ENCODE measurements at regions not wholly inside any gene's neighbourhood (a gene's known extent, or its start where the extent isn't known, plus 50 kb on each side); places are given as distances from the start of the nearest gene placed in this dataset.

DNA sequence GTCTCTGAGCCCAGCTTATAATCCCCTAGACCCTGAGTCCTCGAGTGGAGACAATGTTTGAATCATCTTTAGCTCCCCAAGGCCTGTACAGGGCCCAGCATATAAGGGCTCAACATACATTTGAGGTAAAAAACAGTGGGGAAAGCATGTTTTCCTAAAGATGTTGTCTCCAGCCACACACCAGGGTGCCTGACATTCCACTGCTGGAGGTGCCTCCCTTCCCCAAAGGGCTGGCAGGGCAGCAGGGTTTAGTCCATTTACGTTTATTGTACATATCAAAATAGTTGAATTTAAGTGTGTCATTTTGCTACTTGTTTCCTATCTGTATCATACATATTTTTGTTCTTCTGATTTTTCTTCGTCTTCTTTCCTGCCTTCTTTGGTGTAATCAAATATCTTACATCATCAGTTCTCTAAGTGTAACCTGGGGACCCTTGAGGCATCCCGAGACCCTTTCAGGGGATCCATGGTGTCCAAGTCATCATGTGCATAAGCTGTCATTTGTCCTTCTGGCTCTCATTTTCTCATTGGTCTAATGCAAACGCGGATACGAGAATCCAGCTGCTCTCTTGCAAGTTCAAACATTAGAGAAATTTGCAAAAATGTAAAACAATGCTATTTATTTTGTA lies 101.6 kb downstream of the PDGFA start:
- dilution Hi-C loops (cut with MboI; ENCODE audit: extremely low pct_ligation_motif_present, low sequenced_read_pairs), result no loop called here
- BruUV-seq (replicated peaks), result no TSS peak
- POLR2A ChIA-PET, result no interaction called here

GRCh38 chr7:418636-419280 lies 100.9 kb downstream of the PDGFA start:
- Histone ChIP-seq H3K27ac (ENCODE audit: insufficient read depth, low read depth, low read length) (no peak overlapping the region), H3K9ac (replicated peaks; ENCODE audit: extremely low read depth, insufficient read depth, low read length) (no peak overlapping the region), H2AFZ (ENCODE audit: low read depth, low read length) (no peak overlapping the region), H3K36me3 (ENCODE audit: control insufficient read depth in 2 of 2, extremely low read depth in 1 of 2, insufficient read depth in 2 of 2, low read length in 2 of 2) (no peaks in the 10 kb centered on the region), H3K9me3 (replicated peaks; ENCODE audit: control insufficient read depth, insufficient read depth, low read length) (no peaks in the 10 kb centered on the region), H3K4me3 (replicated peaks in 1 of 3; ENCODE audit: insufficient read depth in 1 of 3, low read depth in 1 of 3, low read length in 3 of 3) (no peak overlapping the region), H3K4me2 (ENCODE audit: insufficient read depth, low read length) (no peak overlapping the region), H3K9me1 (replicated peaks; ENCODE audit: control insufficient read depth, extremely low read depth, insufficient read depth, low read length) (no peaks in the 10 kb centered on the region), H3K4me1 (ENCODE audit: control insufficient read depth, extremely low read depth, insufficient read depth, low read length) (no peaks in the 10 kb centered on the region), H3K27me3 (ENCODE audit: control insufficient read depth in 2 of 2, insufficient read depth in 2 of 2, low read length in 2 of 2) (no peaks in the 10 kb centered on the region), H4K20me1 (replicated peaks; ENCODE audit: control insufficient read depth, extremely low read depth, insufficient read depth, low read length) (no peaks in the 10 kb centered on the region), H3K79me2 (ENCODE audit: control insufficient read depth, insufficient read depth, low read length) (no peaks in the 10 kb centered on the region)
- FAIRE-seq, result no peak
- POLR2A ChIA-PET, result no interaction called here
- DNase-seq (ENCODE audit: low read depth, low spot score), result no peak
- BruUV-seq (replicated peaks), result no TSS peak
- dilution Hi-C loops (cut with MboI; ENCODE audit: extremely low pct_ligation_motif_present, low sequenced_read_pairs) (no loop called here), intact Hi-C loops (cut with micrococcal nuclease) (no loop called here)
- CTCF ChIA-PET, result no interaction called here
- no peak for TF ChIP-seq JUN (IDR thresholded peaks at IDR 0.05; ENCODE audit: borderline replicate concordance, insufficient read depth, insufficient read length, low read depth)
- TF ChIP-seq GATA2 (IDR thresholded peaks at IDR 0.05; ENCODE audit: insufficient read depth, insufficient read length, low read depth, low read length), result no peak

More for the DNA sequence above, 101.6 kb downstream of the PDGFA start:
- H3K4me2 ChIP-seq (ENCODE audit: insufficient read depth, low read length), result no peak overlapping the region
- no peak overlapping the region for H3K27ac ChIP-seq (ENCODE audit: insufficient read depth, low read depth, low read length)
- H3K36me3 ChIP-seq (ENCODE audit: control insufficient read depth in 2 of 2, extremely low read depth in 1 of 2, insufficient read depth in 2 of 2, low read length in 2 of 2), result no peaks in the 10 kb centered on the region
- no peaks in the 10 kb centered on the region for H3K9me3 ChIP-seq (replicated peaks; ENCODE audit: control insufficient read depth, insufficient read depth, low read length)
- no peaks in the 10 kb centered on the region for H4K20me1 ChIP-seq (replicated peaks; ENCODE audit: control insufficient read depth, extremely low read depth, insufficient read depth, low read length)
- H3K9ac ChIP-seq (replicated peaks; ENCODE audit: extremely low read depth, insufficient read depth, low read length), result no peak overlapping the region
- no peaks in the 10 kb centered on the region for H3K79me2 ChIP-seq (ENCODE audit: control insufficient read depth, insufficient read depth, low read length)
- intact Hi-C loops (cut with micrococcal nuclease), result no loop called here
- H2AFZ ChIP-seq (ENCODE audit: low read depth, low read length), result no peak overlapping the region
- H3K27me3 ChIP-seq (ENCODE audit: control insufficient read depth in 2 of 2, insufficient read depth in 2 of 2, low read length in 2 of 2), result no peaks in the 10 kb centered on the region
- FAIRE-seq (no peak), DNase-seq (ENCODE audit: low read depth, low spot score) (no peak)
- no peak overlapping the region for H3K4me3 ChIP-seq (replicated peaks in 1 of 3; ENCODE audit: insufficient read depth in 1 of 3, low read depth in 1 of 3, low read length in 3 of 3)
- TF ChIP-seq POLR2A (IDR thresholded peaks at IDR 0.05; ENCODE audit: low read depth, low read length), result no peak
- CTCF ChIA-PET, result no interaction called here
- no peaks in the 10 kb centered on the region for H3K4me1 ChIP-seq (ENCODE audit: control insufficient read depth, extremely low read depth, insufficient read depth, low read length)
- H3K9me1 ChIP-seq (replicated peaks; ENCODE audit: control insufficient read depth, extremely low read depth, insufficient read depth, low read length), result no peaks in the 10 kb centered on the region

Data from endothelial cell of umbilical vein (primary cell).